ENCODE measurements at regions not wholly inside any gene's neighbourhood (a gene's known extent, or its start where the extent isn't known, plus 50 kb on each side); places are given as distances from the start of the nearest gene placed in this dataset.
"Not testable (repeated sequence)": the region's sequence is repeated elsewhere in the genome, so short reads cannot be mapped to it uniquely, and the experiment has no call there.

DNA sequence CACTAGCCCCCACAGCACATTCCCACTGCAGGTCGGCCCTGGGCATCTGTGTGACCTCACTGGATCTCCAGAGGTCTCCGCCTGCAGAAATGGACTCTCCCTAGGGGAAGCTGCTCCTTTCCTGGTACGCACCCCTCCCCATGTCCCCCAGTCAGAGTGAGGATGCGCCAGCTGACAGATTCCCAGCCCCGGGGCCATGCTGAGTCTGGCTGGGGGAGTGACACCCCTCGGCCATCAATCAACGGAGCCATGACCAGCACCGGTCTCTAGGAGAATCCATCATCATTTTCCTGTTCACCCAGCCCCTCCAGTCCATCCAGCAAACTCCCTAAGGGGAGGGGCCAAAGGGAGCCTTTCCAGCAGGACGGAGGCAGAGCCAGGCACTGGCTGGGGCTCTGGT, 68.7 kb upstream of the PAX7 start:
- DNase-seq (ENCODE audit: low read depth in 2 of 2), result no peak

DNA sequence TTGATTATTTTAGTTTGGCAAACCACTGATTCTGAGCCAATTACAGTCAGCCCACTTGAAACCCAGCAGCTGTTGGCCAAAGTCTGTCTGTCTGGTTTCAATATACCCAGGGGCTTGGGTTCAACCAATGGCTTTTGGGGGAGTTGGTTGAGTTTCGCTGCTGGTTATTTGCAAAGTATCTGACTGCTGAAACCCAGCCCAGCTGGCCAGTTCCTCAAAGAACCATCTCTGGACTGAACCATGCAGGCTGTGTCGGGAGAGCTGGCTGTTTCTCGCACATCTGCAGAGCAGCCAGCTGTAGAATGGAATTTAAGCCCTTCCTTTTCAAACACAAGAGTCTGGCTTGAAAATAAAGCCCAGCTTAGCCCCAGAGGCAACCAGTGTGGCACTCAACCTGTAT, 66.0 kb upstream of the PAX7 start:
- DNase-seq (ENCODE audit: low read depth in 2 of 2), result no peak

DNA sequence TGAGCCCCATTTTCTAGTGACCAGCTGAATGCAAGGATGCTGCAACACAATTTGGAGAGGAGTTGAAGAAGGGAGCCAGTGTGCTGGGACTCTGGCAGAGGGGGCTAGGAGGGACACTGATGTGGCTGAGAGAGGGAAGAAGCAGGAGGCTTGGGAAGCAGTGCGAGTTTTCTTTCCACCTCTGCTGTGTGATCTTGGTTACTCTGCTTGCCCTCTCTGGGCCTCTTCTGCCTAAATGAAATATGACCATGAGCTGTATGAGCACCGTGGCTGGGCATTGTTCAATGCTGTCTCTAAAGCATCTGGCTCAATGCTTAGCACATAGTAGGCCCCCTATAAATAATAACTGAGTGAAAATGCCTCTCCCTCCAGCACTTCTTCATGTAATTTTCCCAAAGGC, 65.3 kb upstream of the PAX7 start:
- DNase-seq (ENCODE audit: low read depth in 2 of 2), result no peak

DNA sequence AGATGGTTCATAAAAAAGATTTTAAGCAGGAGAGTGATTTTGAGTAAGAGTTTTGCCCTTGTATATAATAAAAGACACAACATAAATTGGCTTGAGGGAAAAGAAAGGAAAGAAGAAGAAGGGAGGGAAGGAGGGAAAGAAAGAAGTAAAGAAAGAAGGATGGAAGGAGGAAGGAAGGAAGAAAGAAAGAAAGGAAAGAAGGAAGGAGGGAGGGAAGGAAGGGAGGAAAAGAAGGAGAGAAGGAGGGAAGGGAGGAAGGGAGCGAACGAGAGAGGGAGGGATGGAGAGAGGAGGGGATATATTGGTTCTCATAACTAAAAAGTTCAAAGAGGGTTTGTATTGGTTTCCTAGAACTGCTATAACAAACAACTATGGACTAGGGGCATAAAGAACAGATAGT, 62.2 kb upstream of the PAX7 start:
- DNase-seq (ENCODE audit: low read depth in 2 of 2), result no peak

DNA sequence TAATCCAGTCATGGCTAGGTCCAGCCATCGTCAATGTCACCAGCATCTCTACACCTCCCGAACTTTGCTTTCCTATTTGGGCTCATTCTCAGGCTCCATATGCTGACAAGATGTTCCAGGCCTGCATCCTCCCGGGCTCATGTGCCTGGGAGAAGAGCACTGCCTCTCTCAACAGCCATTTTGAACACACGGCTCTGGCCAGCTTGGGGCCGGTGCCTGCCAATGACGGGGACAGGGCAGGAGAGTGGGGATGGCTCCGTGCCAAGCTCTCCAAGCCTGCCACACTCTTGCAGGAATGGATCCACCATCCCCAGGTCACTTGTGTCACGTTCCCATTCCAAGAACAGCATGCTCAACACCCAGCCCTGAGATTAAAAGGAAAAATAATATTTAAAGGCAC, 61.4 kb upstream of the PAX7 start:
- DNase-seq (ENCODE audit: low read depth in 2 of 2), result no peak

DNA sequence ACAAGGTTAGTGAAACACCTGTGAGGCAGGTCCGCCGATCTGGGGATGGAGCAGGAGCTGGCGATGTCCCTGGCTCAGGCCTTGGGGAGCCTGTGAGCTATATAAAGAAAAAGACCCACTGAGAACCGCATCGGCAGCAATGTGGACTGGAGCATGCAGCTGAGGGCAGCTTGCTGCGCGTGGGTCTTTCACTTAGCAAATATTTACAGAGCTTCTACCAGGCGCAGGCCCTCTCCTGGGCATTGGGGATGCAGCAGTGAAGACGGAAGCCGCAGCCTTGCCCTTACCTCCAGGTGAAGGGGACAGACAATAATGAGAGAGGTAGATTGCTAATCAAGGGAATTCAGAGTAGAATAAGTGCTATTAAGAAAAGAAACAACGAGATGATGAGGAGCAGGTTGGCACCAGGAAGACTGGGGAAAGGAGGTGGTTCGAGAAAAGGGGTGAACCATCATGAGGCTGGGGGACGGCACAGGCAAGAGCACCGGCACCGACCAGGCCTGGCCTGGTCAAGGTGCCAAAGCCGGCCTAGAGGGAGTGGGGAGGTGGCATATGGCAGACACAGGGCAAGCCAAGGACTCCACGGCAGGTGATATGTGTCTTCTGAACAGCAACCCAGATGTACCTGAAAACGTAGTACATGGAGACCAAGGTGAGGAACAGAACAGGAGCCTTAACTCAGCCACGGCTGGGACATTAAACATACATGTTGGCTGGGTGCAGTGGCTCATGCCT, 60.7 kb upstream of the PAX7 start:
- no peak for DNase-seq (ENCODE audit: low read depth in 2 of 2)

DNA sequence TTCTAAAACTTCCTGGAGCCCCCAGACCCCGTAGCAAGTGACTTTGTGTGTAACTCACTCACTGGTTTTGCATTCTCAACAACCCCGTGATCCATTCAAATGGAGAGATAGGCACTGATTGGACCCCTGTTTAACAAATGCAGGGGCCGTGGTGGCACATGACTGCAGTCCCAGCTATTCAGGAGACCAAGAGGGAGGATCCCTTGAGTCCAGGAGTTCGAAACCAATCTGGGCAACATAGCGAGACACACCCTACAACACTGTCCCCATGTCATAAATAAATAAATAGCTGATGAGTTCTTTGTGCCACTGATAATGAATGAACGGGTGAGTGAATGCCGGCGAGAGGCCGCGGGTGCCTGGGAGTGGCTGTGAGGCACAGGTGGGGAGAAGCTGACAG, 59.4 kb upstream of the PAX7 start:
- no peak for DNase-seq (ENCODE audit: low read depth in 2 of 2)

DNA sequence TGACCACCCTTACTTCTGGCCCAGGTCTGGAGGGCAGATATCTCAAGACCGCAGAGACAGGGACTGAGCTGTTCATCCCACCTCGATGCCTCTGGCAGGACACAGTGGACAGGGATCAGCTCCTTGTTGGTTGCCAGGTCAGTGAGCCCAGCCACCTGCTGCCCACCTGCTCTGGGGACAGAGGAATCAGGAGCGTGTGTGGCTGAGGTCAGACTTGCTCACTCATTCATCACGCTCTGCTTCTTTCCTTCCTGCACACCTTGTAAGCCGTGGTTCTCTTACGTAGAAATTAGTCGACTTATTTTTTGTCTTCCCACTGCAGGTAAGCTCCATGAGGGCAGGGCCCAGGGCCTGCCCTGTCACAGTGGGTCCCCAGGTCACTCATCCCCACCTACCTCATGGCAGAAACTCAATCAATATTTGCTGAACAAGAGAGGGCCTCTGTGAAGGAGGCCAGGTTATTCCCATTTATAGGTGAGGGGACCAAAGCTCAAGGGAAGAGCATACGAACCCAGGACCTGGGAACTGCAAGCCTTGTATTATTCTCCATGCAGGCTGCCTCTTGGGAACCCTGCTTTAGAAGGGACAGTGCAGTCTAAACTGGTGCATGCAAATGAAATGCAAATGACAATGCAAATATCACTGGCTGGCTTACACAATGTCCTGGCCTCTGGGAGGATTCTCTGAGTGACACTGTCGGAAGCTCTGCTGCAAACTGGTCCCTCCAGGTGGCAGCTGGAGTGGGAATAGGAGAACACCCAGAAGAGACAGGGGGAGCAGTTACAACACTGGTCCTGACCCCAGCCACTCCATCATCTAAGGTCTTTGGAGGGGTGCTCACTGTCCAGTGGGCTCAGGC, 58.4 kb upstream of the PAX7 start:
- no peak for DNase-seq (ENCODE audit: low read depth in 2 of 2)

DNA sequence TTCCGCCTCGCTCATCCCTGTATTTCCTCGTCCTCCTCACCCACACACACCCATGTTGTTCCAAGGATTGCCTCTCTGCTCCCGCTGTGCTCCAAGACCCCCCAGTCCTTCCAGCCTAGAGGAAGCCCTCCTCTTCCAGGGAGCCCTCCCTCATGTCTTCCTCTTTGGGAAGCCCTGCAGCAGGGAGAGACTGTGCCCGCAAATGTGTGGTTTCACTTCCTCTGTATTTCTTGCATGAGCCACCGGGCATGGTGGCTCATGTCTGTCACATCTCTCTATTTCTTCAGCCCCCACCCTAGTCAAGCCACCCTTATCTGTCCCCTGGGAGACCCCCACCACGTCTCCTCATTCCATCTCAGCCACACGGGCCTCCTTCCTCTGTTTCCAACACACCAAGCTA, 57.5 kb upstream of the PAX7 start:
- DNase-seq (ENCODE audit: low read depth in 2 of 2), result no peak

DNA sequence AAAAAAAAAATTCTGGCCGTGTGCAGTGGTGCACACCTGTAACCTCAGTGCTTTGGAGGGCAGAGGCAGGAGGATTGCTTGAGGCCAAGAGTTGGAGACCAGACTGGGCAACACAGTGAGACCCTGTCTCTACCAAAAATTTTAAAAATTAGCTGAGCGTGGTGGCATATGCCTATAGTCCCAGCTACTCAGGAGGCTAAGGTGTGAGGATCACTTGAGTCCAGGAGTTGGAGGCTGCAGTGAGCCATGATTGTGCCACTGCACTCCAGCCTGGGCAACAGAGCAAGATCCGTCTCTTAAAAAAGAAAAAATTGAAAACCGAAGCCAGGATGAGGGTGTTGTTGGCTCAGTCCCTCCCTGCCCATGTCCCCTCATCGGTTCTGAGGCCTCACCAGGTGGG, 55.9 kb upstream of the PAX7 start:
- no peak for DNase-seq (ENCODE audit: low read depth in 2 of 2)

DNA sequence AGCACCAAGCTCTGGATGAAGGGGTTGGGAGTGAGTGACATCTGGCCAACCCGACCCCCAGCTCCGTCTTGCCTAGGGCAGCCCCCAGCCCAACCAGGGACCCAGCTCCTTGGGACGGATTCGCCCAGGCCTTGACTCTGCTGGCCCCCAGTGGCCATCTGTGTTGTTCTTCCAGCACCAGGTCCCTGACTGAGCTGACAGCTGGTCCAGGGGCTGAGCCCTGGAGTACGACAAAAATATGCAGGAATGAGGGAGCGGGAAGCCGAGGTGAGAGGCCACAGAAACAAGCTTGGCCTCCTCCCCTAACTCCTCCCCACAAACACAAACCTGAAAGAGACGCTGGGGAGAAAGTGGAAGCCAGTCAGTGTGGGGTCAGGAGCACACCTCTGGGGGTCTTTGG, 55.0 kb upstream of the PAX7 start:
- DNase-seq (ENCODE audit: low read depth in 2 of 2), result peak in 1 of 2 experiments; percentile 51

DNA sequence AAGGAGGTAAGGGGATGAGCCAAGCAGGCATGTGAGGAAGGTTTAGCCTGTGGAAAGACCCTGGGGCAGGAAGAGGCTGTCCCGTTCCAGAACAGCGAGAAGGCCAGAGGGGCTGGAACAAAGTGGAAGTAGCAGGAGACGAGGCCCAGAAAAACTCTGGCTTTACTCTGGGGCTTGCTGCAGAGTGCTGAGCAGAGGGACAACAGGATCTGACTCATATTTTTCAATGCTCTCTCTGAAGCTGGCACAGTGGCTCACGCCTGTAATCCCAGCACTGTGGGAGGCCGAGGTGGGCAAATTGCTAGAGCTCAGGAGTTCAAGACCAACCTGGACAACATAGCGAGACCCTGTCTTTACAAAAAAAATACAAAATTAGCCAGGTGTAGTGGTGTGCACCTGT, 52.4 kb upstream of the PAX7 start:
- DNase-seq (ENCODE audit: low read depth in 2 of 2), result no peak

DNA sequence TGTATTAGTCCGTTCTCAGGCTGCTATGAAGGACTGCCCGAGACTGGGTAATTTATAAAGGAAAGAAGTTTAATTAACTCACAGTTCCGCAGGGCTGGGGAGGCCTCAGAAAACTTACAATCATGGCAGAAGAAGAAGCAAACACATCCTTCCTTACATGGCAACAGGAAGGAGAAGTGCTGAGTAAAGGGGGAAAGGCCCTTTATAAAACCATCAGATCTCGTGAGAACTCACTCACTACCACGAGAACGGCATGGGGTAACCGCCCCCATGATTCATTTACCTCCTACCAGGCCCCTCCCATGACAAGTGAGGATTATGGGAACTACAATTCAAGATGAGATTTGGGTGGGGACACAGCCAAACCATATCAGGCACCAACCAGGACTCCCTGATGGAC, 51.4 kb upstream of the PAX7 start:
- not testable (repeated sequence) for DNase-seq (ENCODE audit: low read depth in 2 of 2)

DNA sequence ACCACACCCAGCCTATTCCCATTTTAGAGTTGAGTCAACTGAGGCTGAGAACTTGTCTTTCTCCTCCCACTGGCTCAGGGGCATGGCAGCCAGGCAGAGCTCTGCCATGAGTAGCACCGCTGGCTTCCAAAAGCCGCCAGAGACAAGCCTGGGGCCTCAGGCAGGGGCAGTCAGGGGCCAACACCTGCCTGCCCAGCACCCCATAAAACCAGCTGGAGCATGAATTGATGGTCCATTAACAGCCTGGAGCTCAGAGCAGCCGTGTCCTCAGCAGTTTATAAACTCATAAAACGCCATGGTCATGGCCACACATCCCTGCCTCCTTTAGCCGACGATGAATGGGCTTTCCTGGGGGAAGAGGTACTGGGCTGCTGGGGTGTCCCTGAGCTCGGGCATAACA, 50.6 kb upstream of the PAX7 start:
- DNase-seq (ENCODE audit: low read depth in 2 of 2), result no peak

DNA sequence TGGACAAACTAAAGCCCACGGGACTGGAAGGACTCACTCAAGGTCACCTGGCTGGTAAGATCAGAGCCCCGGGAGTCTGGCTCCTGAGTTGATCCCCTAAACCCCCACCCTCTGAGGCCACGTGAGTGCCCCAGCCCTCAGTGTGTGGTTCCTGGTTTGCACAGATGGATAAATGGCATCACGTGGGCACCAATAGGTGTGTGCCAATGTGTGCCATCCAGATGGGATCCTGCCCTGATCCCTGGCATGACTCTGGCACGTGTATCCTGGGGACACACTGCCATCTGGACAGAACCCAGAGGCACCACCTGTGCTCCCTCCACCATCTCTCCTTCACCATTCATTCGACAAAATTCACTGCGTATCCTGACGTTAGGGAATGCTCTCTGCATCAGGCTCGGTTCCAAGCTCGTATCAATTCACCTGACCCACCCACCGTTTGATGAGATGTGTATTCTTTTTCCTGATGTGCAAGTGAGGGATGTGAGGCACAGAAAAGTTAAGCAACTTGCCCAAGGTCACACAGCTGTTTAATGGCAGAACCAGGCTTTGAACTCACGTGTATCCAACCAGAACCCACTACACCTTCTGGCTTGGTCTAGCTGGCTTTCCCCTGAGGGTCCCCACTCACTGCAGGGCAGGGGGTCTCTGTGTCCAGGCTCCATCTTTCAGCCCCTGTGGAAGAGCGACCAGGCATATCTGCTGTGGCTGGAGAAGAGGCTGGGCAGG, 49.8 kb upstream of the PAX7 start:
- DNase-seq (ENCODE audit: low read depth in 2 of 2), result no peak

Data from stimulated activated CD4-positive, alpha-beta T cell treated with anti-CD3 and anti-CD28 coated beads, Interleukin-12 subunit alpha, Interleukin-12 subunit beta, amount 100 ng/mL, for 24 hours (primary cell).